PC-9 (cell line): ENCODE measurements at regions not wholly inside any gene's neighbourhood (a gene's known extent, or its start where the extent isn't known, plus 50 kb on each side); places are given as distances from the start of the nearest gene placed in this dataset.

Source experiments
- EZH2 ChIP-seq: fragments of 200-600 bp; sonication (generic); IDR thresholded peaks from 2 replicates; pipeline ENCODE4 v1.8.0; 2017; ENCODE audit warnings: antibody characterized with exemption, low read depth
- TF ChIP-seq, protein P1 (sequence below): fragments of 200-600 bp; sonication (generic); conservative IDR thresholded peaks from 2 replicates; pipeline ENCODE4 v1.6.1; 2017; ENCODE audit warnings: mixed run types, antibody characterized with exemption, mild to moderate bottlenecking, moderate library complexity

DNA sequence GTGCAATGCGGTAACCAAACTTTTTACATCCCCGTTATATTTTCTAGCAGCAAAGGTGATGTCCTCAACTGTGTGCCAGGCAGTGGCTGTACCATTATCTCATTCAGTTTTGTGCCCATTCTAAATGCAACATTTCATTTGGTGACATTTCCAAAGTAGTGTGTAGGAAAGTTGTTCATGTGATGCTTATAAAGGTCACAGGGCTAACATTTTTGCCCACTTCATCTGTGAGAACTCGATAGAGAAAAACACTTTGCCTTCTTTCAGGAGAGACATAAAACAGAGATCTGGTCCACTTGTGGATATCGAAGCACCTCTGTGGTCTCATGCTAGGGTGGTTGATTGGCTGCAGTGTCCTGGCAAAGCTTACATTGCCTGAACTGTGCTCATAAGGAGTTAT, 414.2 kb upstream of the PDE3A start:
- TF ChIP-seq EZH2 = no peak
- TF ChIP-seq, protein P1, sequence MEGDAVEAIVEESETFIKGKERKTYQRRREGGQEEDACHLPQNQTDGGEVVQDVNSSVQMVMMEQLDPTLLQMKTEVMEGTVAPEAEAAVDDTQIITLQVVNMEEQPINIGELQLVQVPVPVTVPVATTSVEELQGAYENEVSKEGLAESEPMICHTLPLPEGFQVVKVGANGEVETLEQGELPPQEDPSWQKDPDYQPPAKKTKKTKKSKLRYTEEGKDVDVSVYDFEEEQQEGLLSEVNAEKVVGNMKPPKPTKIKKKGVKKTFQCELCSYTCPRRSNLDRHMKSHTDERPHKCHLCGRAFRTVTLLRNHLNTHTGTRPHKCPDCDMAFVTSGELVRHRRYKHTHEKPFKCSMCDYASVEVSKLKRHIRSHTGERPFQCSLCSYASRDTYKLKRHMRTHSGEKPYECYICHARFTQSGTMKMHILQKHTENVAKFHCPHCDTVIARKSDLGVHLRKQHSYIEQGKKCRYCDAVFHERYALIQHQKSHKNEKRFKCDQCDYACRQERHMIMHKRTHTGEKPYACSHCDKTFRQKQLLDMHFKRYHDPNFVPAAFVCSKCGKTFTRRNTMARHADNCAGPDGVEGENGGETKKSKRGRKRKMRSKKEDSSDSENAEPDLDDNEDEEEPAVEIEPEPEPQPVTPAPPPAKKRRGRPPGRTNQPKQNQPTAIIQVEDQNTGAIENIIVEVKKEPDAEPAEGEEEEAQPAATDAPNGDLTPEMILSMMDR = no peak
